ENCODE measurements at regions not wholly inside any gene's neighbourhood (a gene's known extent, or its start where the extent isn't known, plus 50 kb on each side); places are given as distances from the start of the nearest gene placed in this dataset.

DNA sequence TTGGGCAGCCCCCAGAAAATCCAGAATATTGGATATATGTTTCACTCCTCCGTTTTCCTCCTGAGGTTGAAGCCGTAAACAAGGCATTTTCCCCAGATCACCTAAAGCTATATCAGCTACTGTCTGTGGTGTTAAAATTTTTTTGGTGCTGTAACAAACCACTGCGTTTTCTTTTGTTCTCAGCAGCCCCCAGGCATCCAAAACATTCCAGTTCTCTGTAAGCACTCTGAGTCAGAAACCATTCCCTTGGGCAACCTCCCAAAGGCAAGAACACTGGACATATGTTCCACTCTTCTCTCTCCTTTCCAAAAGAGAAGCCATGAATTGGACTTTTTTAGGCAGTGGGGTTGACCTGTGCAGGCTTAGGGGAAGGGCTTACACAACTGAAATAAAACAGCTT lies 310.9 kb downstream of the MID1IP1 start:
- FAIRE-seq (no peak), DNase-seq (ENCODE audit: extremely low read depth in 1 of 4, low spot score in 3 of 4) (no peak), ATAC-seq (no peak)
- no peak overlapping the region for H3K4me2 ChIP-seq (ENCODE audit: insufficient read depth, low read length)
- H3K4me3 ChIP-seq = no peak overlapping the region
- no peaks in the 10 kb centered on the region for H3K9me3 ChIP-seq (replicated peaks; ENCODE audit: control insufficient read depth, insufficient read depth, low read depth, low read length)
- ChIA-PET CTCF (ENCODE audit: low intra/inter-chr PET ratio) (no interaction called here), POLR2A (no interaction called here)
- intact Hi-C loops (cut with micrococcal nuclease) (no loop called here), in situ Hi-C loops (cut with MboI) (no loop called here)
- WGBS (ENCODE audit: insufficient coverage, low coverage, missing lambda C conversion rate) = 0% methylated on average over 3 of the region's 3 CpGs
- no peak overlapping the region for H2AFZ ChIP-seq (ENCODE audit: low read depth, low read length)
- no peaks in the 10 kb centered on the region for H3K36me3 ChIP-seq (ENCODE audit: control insufficient read depth, insufficient read depth, low read length)
- H3K9ac ChIP-seq (ENCODE audit: insufficient read depth in 1 of 2, low read depth in 2 of 2, low read length in 2 of 2) = no peak overlapping the region
- no peaks in the 10 kb centered on the region for H3K27me3 ChIP-seq (ENCODE audit: control insufficient read depth in 2 of 2, insufficient read depth in 2 of 2, low read length in 2 of 2)
- H3K27ac ChIP-seq (ENCODE audit: extremely low read depth, low read depth, low read length) = no peak overlapping the region
- no TSS peak for BruUV-seq (replicated peaks)
- H3K4me1 ChIP-seq (replicated peaks in 1 of 2; ENCODE audit: control insufficient read depth in 2 of 2, insufficient read depth in 2 of 2, low read length in 2 of 2) = no peaks in the 10 kb centered on the region
- H3K79me2 ChIP-seq (ENCODE audit: control insufficient read depth, insufficient read depth, low read length) = no peaks in the 10 kb centered on the region
- H3K9me1 ChIP-seq (ENCODE audit: control insufficient read depth, insufficient read depth, low read length) = no peaks in the 10 kb centered on the region
- H4K20me1 ChIP-seq (replicated peaks; ENCODE audit: control insufficient read depth, insufficient read depth, low read length) = no peaks in the 10 kb centered on the region
- TF ChIP-seq, protein P1, sequence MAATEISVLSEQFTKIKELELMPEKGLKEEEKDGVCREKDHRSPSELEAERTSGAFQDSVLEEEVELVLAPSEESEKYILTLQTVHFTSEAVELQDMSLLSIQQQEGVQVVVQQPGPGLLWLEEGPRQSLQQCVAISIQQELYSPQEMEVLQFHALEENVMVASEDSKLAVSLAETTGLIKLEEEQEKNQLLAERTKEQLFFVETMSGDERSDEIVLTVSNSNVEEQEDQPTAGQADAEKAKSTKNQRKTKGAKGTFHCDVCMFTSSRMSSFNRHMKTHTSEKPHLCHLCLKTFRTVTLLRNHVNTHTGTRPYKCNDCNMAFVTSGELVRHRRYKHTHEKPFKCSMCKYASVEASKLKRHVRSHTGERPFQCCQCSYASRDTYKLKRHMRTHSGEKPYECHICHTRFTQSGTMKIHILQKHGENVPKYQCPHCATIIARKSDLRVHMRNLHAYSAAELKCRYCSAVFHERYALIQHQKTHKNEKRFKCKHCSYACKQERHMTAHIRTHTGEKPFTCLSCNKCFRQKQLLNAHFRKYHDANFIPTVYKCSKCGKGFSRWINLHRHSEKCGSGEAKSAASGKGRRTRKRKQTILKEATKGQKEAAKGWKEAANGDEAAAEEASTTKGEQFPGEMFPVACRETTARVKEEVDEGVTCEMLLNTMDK (IDR thresholded peaks at IDR 0.05; ENCODE audit: borderline replicate concordance, insufficient read depth, low read depth, low read length, poor library complexity, severe bottlenecking) = no peak
- TF ChIP-seq ZNF75A (CRISPR knock-in tag; IDR thresholded peaks at IDR 0.05) (no peak), CEBPG (CRISPR knock-in tag; IDR thresholded peaks at IDR 0.05) (no peak), CEBPG (tag; conservative IDR thresholded peaks at IDR 0.05 in 1 of 2, IDR thresholded peaks at IDR 0.05 in 1 of 2) (no peak), GATAD2B (IDR thresholded peaks at IDR 0.05; ENCODE audit: borderline replicate concordance) (no peak), ARID1B (IDR thresholded peaks at IDR 0.05) (no peak), TRIM28 (IDR thresholded peaks at IDR 0.05) (no peak), HMG20B (CRISPR knock-in tag; IDR thresholded peaks at IDR 0.05) (no peak), TAF9B (IDR thresholded peaks at IDR 0.05; ENCODE audit: partially characterized antibody) (no peak), POLR2H (tag; IDR thresholded peaks at IDR 0.05; ENCODE audit: low read depth) (no peak), BCOR (IDR thresholded peaks at IDR 0.05) (no peak), CBX2 (IDR thresholded peaks at IDR 0.05; ENCODE audit: insufficient read depth, low read length, poor library complexity, severe bottlenecking) (no peak), ZNF184 (CRISPR knock-in tag; IDR thresholded peaks at IDR 0.05) (no peak), ZNF584 (CRISPR knock-in tag; IDR thresholded peaks at IDR 0.05; ENCODE audit: low read depth) (no peak), ZNF24 (IDR thresholded peaks at IDR 0.05) (no peak)
- TF ChIP-seq, protein P2, sequence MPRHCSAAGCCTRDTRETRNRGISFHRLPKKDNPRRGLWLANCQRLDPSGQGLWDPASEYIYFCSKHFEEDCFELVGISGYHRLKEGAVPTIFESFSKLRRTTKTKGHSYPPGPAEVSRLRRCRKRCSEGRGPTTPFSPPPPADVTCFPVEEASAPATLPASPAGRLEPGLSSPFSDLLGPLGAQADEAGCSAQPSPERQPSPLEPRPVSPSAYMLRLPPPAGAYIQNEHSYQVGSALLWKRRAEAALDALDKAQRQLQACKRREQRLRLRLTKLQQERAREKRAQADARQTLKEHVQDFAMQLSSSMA (CRISPR knock-in tag; IDR thresholded peaks at IDR 0.05) = no peak
- TF ChIP-seq, protein P3, sequence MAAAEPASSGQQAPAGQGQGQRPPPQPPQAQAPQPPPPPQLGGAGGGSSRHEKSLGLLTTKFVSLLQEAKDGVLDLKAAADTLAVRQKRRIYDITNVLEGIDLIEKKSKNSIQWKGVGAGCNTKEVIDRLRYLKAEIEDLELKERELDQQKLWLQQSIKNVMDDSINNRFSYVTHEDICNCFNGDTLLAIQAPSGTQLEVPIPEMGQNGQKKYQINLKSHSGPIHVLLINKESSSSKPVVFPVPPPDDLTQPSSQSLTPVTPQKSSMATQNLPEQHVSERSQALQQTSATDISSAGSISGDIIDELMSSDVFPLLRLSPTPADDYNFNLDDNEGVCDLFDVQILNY (CRISPR knock-in tag; IDR thresholded peaks at IDR 0.05) = no peak
- TF ChIP-seq, protein P4, sequence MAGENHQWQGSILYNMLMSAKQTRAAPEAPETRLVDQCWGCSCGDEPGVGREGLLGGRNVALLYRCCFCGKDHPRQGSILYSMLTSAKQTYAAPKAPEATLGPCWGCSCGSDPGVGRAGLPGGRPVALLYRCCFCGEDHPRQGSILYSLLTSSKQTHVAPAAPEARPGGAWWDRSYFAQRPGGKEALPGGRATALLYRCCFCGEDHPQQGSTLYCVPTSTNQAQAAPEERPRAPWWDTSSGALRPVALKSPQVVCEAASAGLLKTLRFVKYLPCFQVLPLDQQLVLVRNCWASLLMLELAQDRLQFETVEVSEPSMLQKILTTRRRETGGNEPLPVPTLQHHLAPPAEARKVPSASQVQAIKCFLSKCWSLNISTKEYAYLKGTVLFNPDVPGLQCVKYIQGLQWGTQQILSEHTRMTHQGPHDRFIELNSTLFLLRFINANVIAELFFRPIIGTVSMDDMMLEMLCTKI (IDR thresholded peaks at IDR 0.05; ENCODE audit: partially characterized antibody) = no peak
- TF ChIP-seq, protein P5, sequence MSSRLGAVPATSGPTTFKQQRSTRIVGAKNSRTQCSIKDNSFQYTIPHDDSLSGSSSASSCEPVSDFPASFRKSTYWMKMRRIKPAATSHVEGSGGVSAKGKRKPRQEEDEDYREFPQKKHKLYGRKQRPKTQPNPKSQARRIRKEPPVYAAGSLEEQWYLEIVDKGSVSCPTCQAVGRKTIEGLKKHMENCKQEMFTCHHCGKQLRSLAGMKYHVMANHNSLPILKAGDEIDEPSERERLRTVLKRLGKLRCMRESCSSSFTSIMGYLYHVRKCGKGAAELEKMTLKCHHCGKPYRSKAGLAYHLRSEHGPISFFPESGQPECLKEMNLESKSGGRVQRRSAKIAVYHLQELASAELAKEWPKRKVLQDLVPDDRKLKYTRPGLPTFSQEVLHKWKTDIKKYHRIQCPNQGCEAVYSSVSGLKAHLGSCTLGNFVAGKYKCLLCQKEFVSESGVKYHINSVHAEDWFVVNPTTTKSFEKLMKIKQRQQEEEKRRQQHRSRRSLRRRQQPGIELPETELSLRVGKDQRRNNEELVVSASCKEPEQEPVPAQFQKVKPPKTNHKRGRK (tag; IDR thresholded peaks at IDR 0.05) = no peak
